B cell (primary cell): ENCODE measurements at regions not wholly inside any gene's neighbourhood (a gene's known extent, or its start where the extent isn't known, plus 50 kb on each side); places are given as distances from the start of the nearest gene placed in this dataset.

Source experiments
- ATAC-seq: fragments of 200-7000 bp; cut with Tn5 transposase; one replicate; pipeline ENCODE4 v1.10.0; 2021; ENCODE audit warnings: low read depth, mild to moderate bottlenecking, moderate number of reproducible peaks, moderate library complexity
- CTCF ChIA-PET: fragments of 350-600 bp; sonication (Branson Sonifier 250); formaldehyde crosslinking; loops from one replicate; lab custom pipeline; 2021; ENCODE audit warnings: antibody characterized with exemption, inconsistent platforms; lab: Charles Lee
- POLR2A ChIA-PET: fragments of 350-600 bp; sonication (Branson Sonifier 250); formaldehyde crosslinking; loops from one replicate; lab custom pipeline; 2021; ENCODE audit warnings: antibody characterized with exemption; lab: Charles Lee
- DNase-seq: peaks from one replicate; pipeline ENCODE4 v3.0.0; 2013
- H2AFZ ChIP-seq: 2 replicates; pipeline ENCODE4 v1.6.1; 2012; ENCODE audit warnings: mild to moderate bottlenecking, low read depth, low read length; ENCODE audit not compliant: insufficient read depth, poor library complexity, severe bottlenecking
- H3K27ac ChIP-seq, 2 donors: 1 replicate in 1 of 2; 2 replicates in 1 of 2; pipeline ENCODE4 v1.5.1; 2012 to 2013; ENCODE audit warnings: low read length in 2 of 2, mild to moderate bottlenecking in 2 of 2, moderate library complexity in 1 of 2
- H3K27me3 ChIP-seq, 4 experiments: fragments of 200-600 bp in 1 of 4; sonication (generic) in 1 of 4; replicated peaks in 1 of 4; 1 replicate in 2 of 4; 2 replicates in 2 of 4; pipeline versions ENCODE4 v1.6.1 to v1.7.0; 2013 to 2016; ENCODE audit warnings: low read length in 3 of 4, mild to moderate bottlenecking in 2 of 4, mixed read lengths in 1 of 4, moderate library complexity in 1 of 4; ENCODE audit not compliant: insufficient read depth in 4 of 4, control insufficient read depth in 3 of 4; ENCODE audit errors: control extremely low read depth in 1 of 4
- H3K36me3 ChIP-seq, 2 experiments: replicated peaks in 1 of 2; 1 replicate in 1 of 2; 2 replicates in 1 of 2; pipeline versions ENCODE4 v1.6.1 to v1.7.1; 2013; ENCODE audit warnings: low read length in 1 of 2; ENCODE audit not compliant: insufficient read depth in 2 of 2, control insufficient read depth in 1 of 2; ENCODE audit errors: control extremely low read depth in 1 of 2, extremely low read depth in 1 of 2
- H3K4me1 ChIP-seq, 2 donors: fragments of 200-600 bp in 1 of 2; sonication (generic) in 1 of 2; 1 replicate in 1 of 2; 2 replicates in 1 of 2; pipeline versions ENCODE4 v1.5.1 to v1.6.1; 2013 to 2017; ENCODE audit warnings: low read length in 2 of 2; ENCODE audit not compliant: control insufficient read depth in 2 of 2, insufficient read depth in 2 of 2
- H3K4me2 ChIP-seq: replicated peaks from 2 replicates; pipeline ENCODE3; 2012; ENCODE audit warnings: mild to moderate bottlenecking, low read depth, low read length; ENCODE audit not compliant: poor library complexity, severe bottlenecking
- H3K4me3 ChIP-seq, 5 experiments: fragments of 200-600 bp in 1 of 5; sonication (generic) in 1 of 5; 1 replicate in 3 of 5; 2 replicates in 2 of 5; pipeline versions ENCODE4 v1.5.1 to v1.7.0; 2011 to 2016; ENCODE audit warnings: low read length in 4 of 5, mild to moderate bottlenecking in 4 of 5, low read depth in 2 of 5, control low read depth in 1 of 5, moderate library complexity in 1 of 5; ENCODE audit not compliant: insufficient read depth in 1 of 5; ENCODE audit errors: control extremely low read depth in 1 of 5, extremely low read depth in 1 of 5
- H3K79me2 ChIP-seq: fragments of 200-600 bp; sonication (generic); one replicate; pipeline ENCODE4 v1.6.0; 2016; ENCODE audit warnings: low read length; ENCODE audit not compliant: control insufficient read depth, insufficient read depth
- H3K9ac ChIP-seq: fragments of 200-600 bp; sonication (generic); 2 replicates; pipeline ENCODE4 v1.6.1; 2017; ENCODE audit warnings: mild to moderate bottlenecking, low read length, moderate library complexity
- H3K9me3 ChIP-seq, 3 donors: one replicate each; pipeline versions ENCODE4 v1.6.1 to v1.7.1; 2013; ENCODE audit warnings: low read length in 2 of 3; ENCODE audit not compliant: control insufficient read depth in 2 of 3, insufficient read depth in 1 of 3; ENCODE audit errors: control extremely low read depth in 1 of 3
- H4K20me1 ChIP-seq: 2 replicates; pipeline ENCODE4 v1.6.0; 2012; ENCODE audit warnings: mild to moderate bottlenecking, low read length; ENCODE audit not compliant: insufficient read depth, control insufficient read depth, poor library complexity, severe bottlenecking
- H3K27ac Mint-ChIP-seq: one replicate; pipeline ENCODE4 v1.8.0; 2021; ENCODE audit warnings: mixed read lengths
- H3K27me3 Mint-ChIP-seq: one replicate; pipeline ENCODE4 v1.8.0; 2021; ENCODE audit warnings: mixed read lengths
- H3K4me1 Mint-ChIP-seq: one replicate; pipeline ENCODE4 v1.8.0; 2021; ENCODE audit warnings: mixed read lengths
- H3K4me3 Mint-ChIP-seq: one replicate; pipeline ENCODE4 v1.8.0; 2021; ENCODE audit warnings: mixed read lengths
- H3K9me3 Mint-ChIP-seq: one replicate; pipeline ENCODE4 v1.8.0; 2022; ENCODE audit warnings: mixed read lengths; ENCODE audit not compliant: insufficient read depth
- EZH2 ChIP-seq: IDR thresholded peaks from 2 replicates; pipeline ENCODE4 v1.6.1; 2012; ENCODE audit warnings: borderline replicate concordance, low read depth, mild to moderate bottlenecking, moderate library complexity, low read length; ENCODE audit not compliant: insufficient read depth, poor library complexity, severe bottlenecking
- WGBS: methylation state at CpG from one replicate; pipeline ENCODE4 v1.1.5; 2013; ENCODE audit warnings: missing lambda C conversion rate; ENCODE audit not compliant: insufficient coverage; 5-methylcytosine and 5-hydroxymethylcytosine counted together
- intact Hi-C: fragments of 100-400 bp; cut with micrococcal nuclease; formaldehyde crosslinking; loops from one replicate; pipeline ENCODE4 v1.10.0; 2022
- TF ChIP-seq, protein P1 (sequence below): fragments of 200-600 bp; IDR thresholded peaks from one replicate; pipeline ENCODE4 v1.8.0; 2022; ENCODE audit warnings: antibody characterized with exemption, mild to moderate bottlenecking

DNA sequence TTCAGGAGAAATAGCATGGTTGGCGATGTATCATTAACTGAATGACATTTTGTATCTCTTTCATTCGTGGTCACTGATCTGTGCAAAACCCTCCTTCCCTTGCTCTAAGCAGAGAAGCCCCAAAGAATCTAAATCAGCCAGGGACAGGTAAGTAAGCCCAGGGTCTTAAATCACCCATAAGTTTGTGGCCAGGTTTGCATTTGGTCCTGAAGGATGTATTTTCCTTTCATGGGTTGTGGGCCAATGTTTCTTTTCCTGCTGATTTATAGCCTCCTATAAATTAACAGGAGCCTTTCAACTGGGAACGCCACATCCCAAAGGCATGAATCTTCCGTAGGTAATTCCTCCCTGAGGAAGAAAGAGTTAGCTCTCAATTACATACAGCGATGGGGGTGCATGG lies 217.5 kb upstream of the TNC start:
- POLR2A ChIA-PET, result no interaction called here
- CTCF ChIA-PET, result no interaction called here
- H3K9me3 Mint-ChIP-seq, result peaks cover 2% of the 10 kb centered on the region

DNA sequence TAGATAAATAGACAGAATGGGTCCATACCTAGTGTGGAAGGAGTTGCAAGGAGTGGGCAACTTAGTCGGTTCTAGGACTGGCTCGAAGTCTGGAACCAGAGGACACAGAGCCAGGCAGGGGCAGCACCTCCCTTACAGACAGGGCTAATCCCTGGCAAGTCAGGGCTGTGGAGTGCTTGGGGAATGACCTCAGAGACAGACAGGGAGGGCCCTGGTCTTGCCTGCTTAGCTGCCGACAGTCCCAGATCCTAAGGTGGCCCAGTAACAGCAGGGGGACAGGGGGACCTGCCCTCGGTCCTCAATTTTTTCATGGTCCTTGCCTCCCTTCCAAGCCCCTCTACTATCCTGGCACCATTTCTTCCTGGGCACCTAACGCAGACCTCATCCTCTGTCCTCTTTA lies 222.4 kb upstream of the TNC start:
- no peaks in the 10 kb centered on the region for H3K4me1 Mint-ChIP-seq
- Histone ChIP-seq H3K4me1 (no peaks in the 10 kb centered on the region), H3K4me3 (no peak overlapping the region), H2AFZ (no peak overlapping the region), H3K79me2 (no peaks in the 10 kb centered on the region), H3K9me3 (no peaks in the 10 kb centered on the region), H3K27me3 (peaks cover 0 to 3% (median 0%) of the 10 kb centered on the region in 4 experiments), H3K9ac (no peak overlapping the region), H3K27ac (no peak overlapping the region), H3K4me2 (no peak overlapping the region), H3K36me3 (no peaks in the 10 kb centered on the region), H4K20me1 (no peaks in the 10 kb centered on the region)
- DNase-seq, result no peak
- TF ChIP-seq, protein P1, sequence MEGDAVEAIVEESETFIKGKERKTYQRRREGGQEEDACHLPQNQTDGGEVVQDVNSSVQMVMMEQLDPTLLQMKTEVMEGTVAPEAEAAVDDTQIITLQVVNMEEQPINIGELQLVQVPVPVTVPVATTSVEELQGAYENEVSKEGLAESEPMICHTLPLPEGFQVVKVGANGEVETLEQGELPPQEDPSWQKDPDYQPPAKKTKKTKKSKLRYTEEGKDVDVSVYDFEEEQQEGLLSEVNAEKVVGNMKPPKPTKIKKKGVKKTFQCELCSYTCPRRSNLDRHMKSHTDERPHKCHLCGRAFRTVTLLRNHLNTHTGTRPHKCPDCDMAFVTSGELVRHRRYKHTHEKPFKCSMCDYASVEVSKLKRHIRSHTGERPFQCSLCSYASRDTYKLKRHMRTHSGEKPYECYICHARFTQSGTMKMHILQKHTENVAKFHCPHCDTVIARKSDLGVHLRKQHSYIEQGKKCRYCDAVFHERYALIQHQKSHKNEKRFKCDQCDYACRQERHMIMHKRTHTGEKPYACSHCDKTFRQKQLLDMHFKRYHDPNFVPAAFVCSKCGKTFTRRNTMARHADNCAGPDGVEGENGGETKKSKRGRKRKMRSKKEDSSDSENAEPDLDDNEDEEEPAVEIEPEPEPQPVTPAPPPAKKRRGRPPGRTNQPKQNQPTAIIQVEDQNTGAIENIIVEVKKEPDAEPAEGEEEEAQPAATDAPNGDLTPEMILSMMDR, result no peak
- TF ChIP-seq EZH2, result no peak
- intact Hi-C loops, result no loop called here
- WGBS, result 82% methylated on average over 3 of the region's 5 CpGs
- H3K9me3 Mint-ChIP-seq, result peaks cover 2% of the 10 kb centered on the region
- CTCF ChIA-PET, result no interaction called here
- H3K4me3 Mint-ChIP-seq, result no peak overlapping the region
- no peak overlapping the region for H3K27ac Mint-ChIP-seq
- ATAC-seq, result no peak
- H3K27me3 Mint-ChIP-seq, result peaks cover 7% of the 10 kb centered on the region
- POLR2A ChIA-PET, result no interaction called here

More for the DNA sequence above, 217.5 kb upstream of the TNC start:
- H2AFZ ChIP-seq, result no peak overlapping the region
- no peak overlapping the region for H3K4me3 Mint-ChIP-seq
- H3K79me2 ChIP-seq, result no peaks in the 10 kb centered on the region
- peaks cover 3% of the 10 kb centered on the region for H3K27me3 Mint-ChIP-seq
- H3K27ac ChIP-seq, result no peak overlapping the region
- H3K4me2 ChIP-seq, result no peak overlapping the region
- DNase-seq (no peak), ATAC-seq (no peak)
- no peaks in the 10 kb centered on the region for H3K4me1 Mint-ChIP-seq
- no peaks in the 10 kb centered on the region for H3K9me3 ChIP-seq
- H3K27ac Mint-ChIP-seq, result no peak overlapping the region
- H3K27me3 ChIP-seq, result no peaks in the 10 kb centered on the region
- intact Hi-C loops, result no loop called here
- H3K36me3 ChIP-seq, result no peaks in the 10 kb centered on the region
- H3K4me3 ChIP-seq, result no peak overlapping the region
- no peaks in the 10 kb centered on the region for H4K20me1 ChIP-seq
- 70% methylated on average over 2 of the region's 5 CpGs for WGBS
- H3K9ac ChIP-seq, result no peak overlapping the region
- TF ChIP-seq EZH2, result no peak
- TF ChIP-seq, protein P1, result no peak
- H3K4me1 ChIP-seq, result no peaks in the 10 kb centered on the region
